Dermis microvascular lymphatic vessel endothelial cell (primary cell): ENCODE measurements at regions not wholly inside any gene's neighbourhood (a gene's known extent, or its start where the extent isn't known, plus 50 kb on each side); places are given as distances from the start of the nearest gene placed in this dataset.
A peak's percentile ranks its signal among the peaks of the same experiment; 100 is the strongest.
"Not testable (repeated sequence)": the region's sequence is repeated elsewhere in the genome, so short reads cannot be mapped to it uniquely, and the experiment has no call there.

ENCODE experiments used
- DNase-seq, 2 donors: peaks; one replicate each; pipeline versions ENCODE4 v3.0.0 to v3.0.0-alpha.2; 2010; ENCODE audit warnings: low read depth in 2 of 2

- DNase-seq: no peak
These were observed 53.8 kb downstream of the COX7C start for GRCh38 chr5:86671536-86671935.

GRCh38 chr5:86674069-86674468, 56.3 kb downstream of the COX7C start:
- DNase-seq: no peak

- DNase-seq: no peak
These were observed 57.6 kb downstream of the COX7C start for GRCh38 chr5:86675311-86675710.

GRCh38 chr5:86679529-86679928, 61.8 kb downstream of the COX7C start:
- DNase-seq: peak; percentile 30 to 77

- DNase-seq: no peak
These were observed 62.2 kb downstream of the COX7C start for GRCh38 chr5:86679949-86680348.

- DNase-seq: no peak
These were observed 66.5 kb downstream of the COX7C start for GRCh38 chr5:86684222-86684621.

GRCh38 chr5:86686046-86686445, 68.3 kb downstream of the COX7C start:
- no peak for DNase-seq

GRCh38 chr5:86688406-86688805, 70.7 kb downstream of the COX7C start:
- DNase-seq: no peak

- no peak for DNase-seq
These were observed 71.5 kb downstream of the COX7C start for GRCh38 chr5:86689103-86689729.

GRCh38 chr5:86709157-86709881, 91.6 kb downstream of the COX7C start:
- no peak for DNase-seq

GRCh38 chr5:86716121-86716520, 98.4 kb downstream of the COX7C start:
- no peak for DNase-seq

- not testable (repeated sequence) for DNase-seq
These were observed 113.8 kb downstream of the COX7C start for GRCh38 chr5:86731319-86732117.

- DNase-seq: no peak
These were observed 117.6 kb downstream of the COX7C start for GRCh38 chr5:86735370-86735769.

GRCh38 chr5:86737579-86737978, 119.8 kb downstream of the COX7C start:
- no peak for DNase-seq

GRCh38 chr5:86748538-86749105, 130.9 kb downstream of the COX7C start:
- no peak for DNase-seq

- no peak for DNase-seq
These were observed 132.1 kb downstream of the COX7C start for GRCh38 chr5:86749841-86750240.

- DNase-seq: no peak
These were observed 139.1 kb downstream of the COX7C start for GRCh38 chr5:86756839-86757238.

GRCh38 chr5:86757824-86758223, 140.1 kb downstream of the COX7C start:
- no peak for DNase-seq

GRCh38 chr5:86760661-86761060, 142.9 kb downstream of the COX7C start:
- no peak for DNase-seq

GRCh38 chr5:86763929-86764328, 146.2 kb downstream of the COX7C start:
- DNase-seq: no peak

GRCh38 chr5:86765778-86766502, 148.2 kb downstream of the COX7C start:
- no peak for DNase-seq
